ENCODE measurements at regions not wholly inside any gene's neighbourhood (a gene's known extent, or its start where the extent isn't known, plus 50 kb on each side); places are given as distances from the start of the nearest gene placed in this dataset.
"Not testable (repeated sequence)": the region's sequence is repeated elsewhere in the genome, so short reads cannot be mapped to it uniquely, and the experiment has no call there.

DNA sequence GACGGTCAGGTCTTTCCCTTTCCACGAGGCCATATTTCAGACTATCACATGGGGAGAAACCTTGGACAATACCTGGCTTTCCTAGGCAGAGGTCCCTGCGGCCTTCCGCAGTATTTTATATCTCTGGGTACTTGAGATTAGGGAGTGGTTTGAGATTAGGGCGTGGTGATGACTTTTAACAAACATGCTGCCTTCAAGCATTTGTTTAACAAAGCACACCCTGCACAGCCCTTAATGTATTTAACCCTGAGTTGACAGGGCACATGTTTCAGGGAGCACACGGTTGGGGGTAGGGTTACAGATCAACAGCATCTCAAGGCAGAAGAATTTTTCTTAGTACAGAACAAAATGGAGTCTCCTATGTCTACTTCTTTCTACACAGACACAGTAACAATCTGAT is 80.5 kb upstream of the ST8SIA4 start:
- not testable (repeated sequence) for DNase-seq

DNA sequence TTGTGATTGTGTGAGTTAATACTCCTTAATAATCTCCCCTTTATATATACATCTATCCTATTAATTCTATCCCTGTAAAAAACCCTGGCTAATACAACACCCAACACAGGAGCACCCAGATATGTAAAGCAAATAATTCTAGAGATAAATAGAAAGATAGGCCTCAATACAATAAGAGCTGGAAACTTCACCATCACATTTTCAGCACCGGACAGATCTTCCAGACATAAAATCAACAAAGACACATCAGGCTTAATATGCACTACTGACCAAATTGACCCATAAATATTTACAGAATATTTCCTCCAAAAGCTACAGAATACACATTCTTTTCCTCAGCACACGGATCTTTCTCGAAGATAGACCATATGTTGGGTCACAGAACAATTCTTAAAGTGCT is 71.0 kb upstream of the ST8SIA4 start:
- no peak for DNase-seq

DNA sequence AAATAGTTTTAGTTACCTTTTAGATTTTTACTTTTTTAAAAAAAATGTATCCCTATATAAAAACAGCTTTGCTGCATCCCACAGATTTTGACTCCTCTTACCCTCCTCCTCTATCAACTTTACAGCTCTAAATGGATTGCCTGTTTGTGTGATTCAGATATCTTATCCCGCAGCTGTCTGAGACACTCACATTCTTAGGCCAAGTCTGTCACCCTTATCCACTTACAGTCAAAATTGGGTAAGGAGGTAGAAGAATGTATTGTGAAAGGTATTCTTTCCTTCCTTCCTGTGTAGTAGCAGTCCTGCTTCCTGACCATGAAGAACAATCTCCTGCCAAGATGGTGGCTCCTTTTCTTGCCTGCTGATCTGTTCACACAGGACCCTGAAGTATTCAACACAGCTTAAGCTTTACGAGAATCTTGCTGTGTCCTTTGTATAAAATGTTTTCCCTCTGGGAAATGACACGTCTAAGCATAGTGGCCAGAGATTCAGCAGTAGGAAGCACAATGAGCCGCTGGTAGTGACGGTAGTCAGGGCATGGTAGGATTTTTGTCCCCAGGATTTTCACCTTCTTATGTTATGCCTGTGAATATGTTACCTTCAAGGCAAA is 67.7 kb upstream of the ST8SIA4 start:
- no peak for DNase-seq

- no peak for DNase-seq
Measured at GRCh38 chr5:100965291-100965690, 62.2 kb upstream of the ST8SIA4 start.
